ENCODE measurements at regions not wholly inside any gene's neighbourhood (a gene's known extent, or its start where the extent isn't known, plus 50 kb on each side); places are given as distances from the start of the nearest gene placed in this dataset.

- no peak overlapping the region for H3K27ac ChIP-seq
- no peak for TF ChIP-seq CTCF (conservative IDR thresholded peaks at IDR 0.05)
Observed at GRCh38 chr5:30117135-30117534, 1076.4 kb upstream of the CDH6 start.

DNA sequence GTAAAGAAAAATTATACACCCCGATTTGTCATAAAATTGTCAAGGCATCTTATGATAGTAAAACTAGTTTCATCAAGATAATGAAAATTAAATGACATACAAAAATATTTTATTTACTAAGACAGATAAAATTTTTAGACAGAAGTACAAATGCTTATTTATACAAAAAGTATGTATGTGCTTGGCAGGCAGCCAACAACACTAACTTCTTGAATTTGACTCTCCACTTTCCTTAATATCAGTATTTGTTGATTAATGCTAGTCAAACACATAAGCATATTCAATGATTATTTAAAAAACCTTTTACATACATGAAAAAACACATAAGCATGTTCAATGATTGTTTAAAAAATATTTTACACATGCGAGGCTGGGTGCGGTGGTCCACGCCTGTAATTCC is 1079.9 kb upstream of the CDH6 start:
- H3K27ac ChIP-seq = no peak overlapping the region
- TF ChIP-seq CTCF (conservative IDR thresholded peaks at IDR 0.05) = no peak

DNA sequence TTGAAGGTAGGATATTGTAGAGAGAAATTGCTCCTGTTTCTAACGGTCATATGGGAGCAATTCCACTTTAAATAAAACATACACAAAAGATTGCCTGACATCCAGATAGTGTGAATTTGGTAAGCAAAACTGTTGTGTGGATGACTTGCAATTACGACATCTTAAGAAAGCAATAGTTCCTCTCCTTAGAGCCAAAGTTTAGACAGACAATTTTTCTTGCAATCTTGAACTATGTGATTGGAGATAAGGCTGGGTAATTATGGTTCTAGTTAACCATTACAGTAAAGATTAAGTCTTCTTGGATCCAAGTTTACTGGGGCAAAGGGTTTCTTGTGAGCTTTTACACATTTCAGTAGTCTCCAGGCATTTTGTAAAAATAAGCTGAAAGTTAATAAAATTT is 1080.6 kb upstream of the CDH6 start:
- H3K27ac ChIP-seq = no peak overlapping the region
- TF ChIP-seq CTCF (conservative IDR thresholded peaks at IDR 0.05) = no peak

DNA sequence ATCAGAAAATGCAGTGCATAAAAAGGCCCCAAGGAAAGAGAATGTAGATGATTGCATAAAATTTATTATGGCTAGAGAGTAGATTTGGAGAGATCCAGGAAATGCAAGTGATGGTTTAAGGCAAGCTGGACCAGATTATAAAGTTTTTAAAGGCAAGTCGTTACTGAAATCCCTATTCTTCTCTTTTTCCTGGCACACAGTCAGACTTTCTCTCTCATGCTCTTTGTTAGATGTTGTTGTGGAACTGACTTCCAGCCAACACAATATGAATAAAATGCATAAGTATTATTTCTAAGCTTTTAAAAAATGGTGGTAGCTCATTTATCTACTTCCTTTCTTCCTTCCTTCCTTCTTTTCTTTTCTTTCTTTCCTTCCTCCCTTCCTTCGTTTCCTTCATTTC is 1085.4 kb upstream of the CDH6 start:
- no peak for TF ChIP-seq CTCF (conservative IDR thresholded peaks at IDR 0.05)
- H3K27ac ChIP-seq = no peak overlapping the region

DNA sequence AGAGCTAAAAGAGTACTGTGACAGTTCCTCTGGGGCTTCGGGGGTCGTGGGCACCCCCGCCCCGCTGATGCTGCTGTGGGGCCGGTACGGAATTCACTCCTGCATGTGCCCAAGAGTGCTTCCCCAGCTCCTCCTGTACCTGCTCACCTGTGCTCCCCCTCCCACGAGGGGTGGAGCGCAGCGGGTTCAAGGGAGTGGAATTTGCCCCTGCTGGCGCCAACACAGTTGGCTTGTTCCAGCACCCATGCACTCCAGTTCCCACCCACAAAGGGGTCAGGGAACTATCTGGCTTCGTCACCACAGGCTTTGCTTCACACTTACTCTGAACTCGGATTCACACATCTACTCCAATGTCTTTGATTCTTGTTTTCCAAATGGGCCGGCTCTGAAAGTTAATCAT is 1086.9 kb upstream of the CDH6 start:
- H3K27ac ChIP-seq = no peak overlapping the region
- TF ChIP-seq CTCF (conservative IDR thresholded peaks at IDR 0.05) = no peak

- no peak overlapping the region for H3K27ac ChIP-seq
Observed at GRCh38 chr5:30104872-30105596, 1088.5 kb upstream of the CDH6 start.

More at GRCh38 chr5:30104872-30105596, 1088.5 kb upstream of the CDH6 start:
- TF ChIP-seq CTCF (conservative IDR thresholded peaks at IDR 0.05) = no peak

Measured in VCaP (cell line).